Left lung (tissue), 4 donors: ENCODE measurements at regions not wholly inside any gene's neighbourhood (a gene's known extent, or its start where the extent isn't known, plus 50 kb on each side); places are given as distances from the start of the nearest gene placed in this dataset.

Source experiments
- ATAC-seq: fragments of 200-7000 bp; cut with Tn5 transposase; one replicate; pipeline ENCODE4 v1.9.1; 2020; ENCODE audit warnings: moderate library complexity
- DNase-seq, 4 donors: peaks; one replicate each; pipeline ENCODE4 v3.0.0-alpha.2; 2013 to 2020
- H3K27ac ChIP-seq, 2 donors: fragments of 200-600 bp; sonication (generic) in 1 of 2; one replicate each; pipeline versions ENCODE4 v1.5.0 to v1.8.0; 2020 to 2021
- H3K27me3 ChIP-seq, 2 donors: fragments of 200-600 bp; sonication (generic) in 1 of 2; one replicate each; pipeline versions ENCODE4 v1.5.0 to v1.8.0; 2020 to 2021
- H3K36me3 ChIP-seq, 2 donors: fragments of 200-600 bp; sonication (generic) in 1 of 2; one replicate each; pipeline versions ENCODE4 v1.5.0 to v1.8.0; 2020 to 2021
- H3K4me1 ChIP-seq, 2 donors: fragments of 200-600 bp; one replicate each; pipeline ENCODE4 v1.8.0; 2021
- H3K4me3 ChIP-seq, 2 donors: fragments of 200-600 bp; sonication (generic) in 1 of 2; one replicate each; pipeline versions ENCODE4 v1.5.0 to v1.8.0; 2020 to 2021; ENCODE audit warnings: mild to moderate bottlenecking in 1 of 2
- H3K9me3 ChIP-seq, 2 donors: fragments of 200-600 bp; sonication (generic) in 1 of 2; one replicate each; pipeline versions ENCODE4 v1.5.0 to v1.8.0; 2020 to 2021
- CTCF ChIP-seq, 2 donors: fragments of 200-600 bp; sonication (generic) in 1 of 2; IDR thresholded peaks; one replicate each; pipeline versions ENCODE4 v1.5.0 to v1.8.0; 2021; ENCODE audit warnings: antibody characterized with exemption in 2 of 2
- intact Hi-C, 2 donors: fragments of 100-400 bp; cut with DNase I; formaldehyde crosslinking; loops; one replicate each; pipeline versions ENCODE4 v1.11.2 to v1.14.2; 2022
- donor health status: DM: no; HTN: yes; CAD: no.
- donor health status: DM: no; HTN: no; CAD: no.

- ATAC-seq (no peak), DNase-seq (no peak)
- Histone ChIP-seq H3K9me3 (no peaks in the 10 kb centered on the region), H3K4me1 (no peaks in the 10 kb centered on the region), H3K27me3 (no peaks in the 10 kb centered on the region), H3K4me3 (no peak overlapping the region), H3K36me3 (no peaks in the 10 kb centered on the region), H3K27ac (no peak overlapping the region)
- intact Hi-C loops, result no loop called here
- no peak for TF ChIP-seq CTCF (IDR thresholded peaks at IDR 0.05)
Observed at GRCh38 chr2:60047944-60048525, 505.4 kb downstream of the BCL11A start.

DNA sequence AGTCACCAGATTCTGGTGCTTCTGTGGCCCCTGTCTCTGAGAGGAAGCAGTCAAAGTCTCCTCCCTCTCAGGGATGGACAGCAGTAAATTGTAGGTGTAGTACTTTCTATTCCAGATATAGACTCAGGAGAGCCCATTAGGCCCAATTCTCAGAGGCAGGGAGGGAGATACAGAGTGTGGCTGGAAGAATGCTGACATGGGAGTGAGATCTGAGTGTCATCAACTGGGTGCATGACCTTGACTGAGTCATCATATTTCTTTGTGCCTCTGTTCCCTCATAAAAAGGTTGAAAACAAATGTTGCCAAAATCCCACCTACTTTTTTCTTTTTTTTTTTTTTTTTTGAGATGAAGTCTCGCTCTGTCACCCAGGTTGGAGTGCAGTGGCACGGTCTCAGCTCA lies 506.1 kb downstream of the BCL11A start:
- no peak for TF ChIP-seq CTCF (IDR thresholded peaks at IDR 0.05)
- no peaks in the 10 kb centered on the region for H3K27me3 ChIP-seq
- ATAC-seq (no peak), DNase-seq (no peak)
- intact Hi-C loops, result no loop called here
- H3K36me3 ChIP-seq, result no peaks in the 10 kb centered on the region
- no peaks in the 10 kb centered on the region for H3K4me1 ChIP-seq
- H3K27ac ChIP-seq, result no peak overlapping the region
- no peaks in the 10 kb centered on the region for H3K9me3 ChIP-seq
- no peak overlapping the region for H3K4me3 ChIP-seq

GRCh38 chr2:60046529-60046928 lies 506.9 kb downstream of the BCL11A start:
- Histone ChIP-seq H3K4me1 (no peaks in the 10 kb centered on the region), H3K27ac (no peak overlapping the region), H3K9me3 (no peaks in the 10 kb centered on the region), H3K4me3 (no peak overlapping the region), H3K27me3 (no peaks in the 10 kb centered on the region), H3K36me3 (no peaks in the 10 kb centered on the region)
- intact Hi-C loops, result no loop called here
- TF ChIP-seq CTCF (IDR thresholded peaks at IDR 0.05), result no peak
- ATAC-seq (no peak), DNase-seq (no peak)

- no peak overlapping the region for H3K27ac ChIP-seq
- DNase-seq, result no peak
Observed at GRCh38 chr2:60045456-60045855, 508.0 kb downstream of the BCL11A start.

GRCh38 chr2:60044484-60044883 lies 509.0 kb downstream of the BCL11A start:
- intact Hi-C loops, result no loop called here
- ATAC-seq (no peak), DNase-seq (no peak)
- TF ChIP-seq CTCF (IDR thresholded peaks at IDR 0.05), result no peak
- Histone ChIP-seq H3K4me1 (no peaks in the 10 kb centered on the region), H3K27ac (no peak overlapping the region), H3K4me3 (no peak overlapping the region), H3K9me3 (no peaks in the 10 kb centered on the region), H3K36me3 (no peaks in the 10 kb centered on the region), H3K27me3 (no peaks in the 10 kb centered on the region)

More at GRCh38 chr2:60045456-60045855, 508.0 kb downstream of the BCL11A start:
- Histone ChIP-seq H3K27me3 (no peaks in the 10 kb centered on the region), H3K4me3 (no peak overlapping the region), H3K36me3 (no peaks in the 10 kb centered on the region), H3K9me3 (no peaks in the 10 kb centered on the region), H3K4me1 (no peaks in the 10 kb centered on the region)
- no peak for ATAC-seq
- TF ChIP-seq CTCF (IDR thresholded peaks at IDR 0.05), result no peak
- intact Hi-C loops, result no loop called here
